Heart right ventricle (tissue), 16 donors: ENCODE measurements at regions not wholly inside any gene's neighbourhood (a gene's known extent, or its start where the extent isn't known, plus 50 kb on each side); places are given as distances from the start of the nearest gene placed in this dataset.

ENCODE experiments used
- ATAC-seq, 8 donors: fragments of 200-7000 bp; cut with Tn5 transposase; one replicate each; pipeline ENCODE4 v1.9.1; 2020; ENCODE audit warnings: mild to moderate bottlenecking in 8 of 8, moderate library complexity in 8 of 8, moderate number of reproducible peaks in 1 of 8
- DNase-seq, 2 donors: peaks; one replicate each; pipeline ENCODE4 v3.0.0-alpha.2; 2020
- H3K27ac ChIP-seq, 10 donors: fragments of 200-600 bp; sonication (generic) in 2 of 10; one replicate each; pipeline versions ENCODE4 v1.5.0 to v1.8.0; 2020 to 2022; ENCODE audit warnings: mild to moderate bottlenecking in 3 of 10
- H3K27me3 ChIP-seq, 7 donors: fragments of 200-600 bp; one replicate each; pipeline ENCODE4 v1.8.0; 2021 to 2022; ENCODE audit warnings: mild to moderate bottlenecking in 2 of 7
- H3K36me3 ChIP-seq, 9 donors: fragments of 200-600 bp; sonication (generic) in 1 of 9; one replicate each; pipeline versions ENCODE4 v1.5.0 to v1.8.0; 2020 to 2022; ENCODE audit warnings: mild to moderate bottlenecking in 2 of 9
- H3K4me1 ChIP-seq, 9 donors: fragments of 200-600 bp; sonication (generic) in 1 of 9; one replicate each; pipeline versions ENCODE4 v1.5.0 to v1.8.0; 2020 to 2022; ENCODE audit warnings: mild to moderate bottlenecking in 4 of 9
- H3K4me3 ChIP-seq, 10 donors: fragments of 200-600 bp; sonication (generic) in 2 of 10; one replicate each; pipeline versions ENCODE4 v1.5.0 to v1.8.0; 2020 to 2022; ENCODE audit warnings: mild to moderate bottlenecking in 7 of 10, moderate library complexity in 2 of 10
- H3K9me3 ChIP-seq, 11 donors: fragments of 200-600 bp in 10 of 11; sonication (generic) in 2 of 11; one replicate each; pipeline versions ENCODE4 v1.5.0 to v1.8.0; 2013 to 2022; ENCODE audit warnings: mild to moderate bottlenecking in 2 of 11, control low read depth in 1 of 11, moderate library complexity in 1 of 11
- WGBS, 2 donors: extraction: QIAGEN DNeasy Blood & Tissue Kit; methylation state at CpG; one replicate each; pipeline ENCODE4 v1.1.7; 2013; ENCODE audit warnings: inconsistent platforms in 1 of 2; 5-methylcytosine and 5-hydroxymethylcytosine counted together
- intact Hi-C, 10 donors: fragments of 100-400 bp; cut with DNase I; formaldehyde crosslinking; loops; one replicate each; pipeline versions ENCODE4 v1.11.1 to v1.14.2; 2022
- TF ChIP-seq, protein P1 (sequence below), 9 donors: fragments of 200-600 bp; sonication (generic) in 2 of 9; IDR thresholded peaks; one replicate each; pipeline versions ENCODE4 v1.5.0 to v1.8.0; 2021 to 2022; ENCODE audit warnings: antibody characterized with exemption in 9 of 9, mild to moderate bottlenecking in 5 of 9, moderate library complexity in 1 of 9
- donor health status: Arrhythmogenic right ventricular cardiomyopathy.
- donor health status: ischemic (EF 13 %, LVEDD 7.1; RV severe dilation, severe dysfunction).
- donor health status: healthy with polysubstance abuse.
- donor health status: DM: no; HTN: yes; CAD: no.
- donor health status: DM: no; HTN: no; CAD: no.
- donor health status: ischemic (EF 25% LVEDD 6.9; RV normal size, moderate dysfunction).
- donor health status: ischemic (EF 25% LVEDD 5.7; RV mildly dilated, moderate dysfunction).
- donor health status: healthy.
- donor health status: DM: yes; HTN: yes; CAD: no.
- donor health status: Ischemic cardiomyopathy.
- donor health status: ischemic (EF 35%, LVEDD 5.7; RV mildly dilated, moderate dysfunction).
- donor health status: nonischemic (EF 11% LVEDD 7.7; RV severe dilation, severe dysfunction).
- donor health status: DM: yes; HTN: yes; CAD: no.
- donor health status: PGD.
- donor health status: ischemic (EF 29% LVEDD 5.4; RV normal size, mild dysfunction).
- donor health status: nonischemic (EF 23%, LVEDD 6.1; RV moderate dilation, normal function).

GRCh38 chr6:104428184-104428583 is 431.5 kb downstream of the HACE1 start:
- Histone ChIP-seq H3K36me3 (no peaks in the 10 kb centered on the region), H3K4me1 (no peaks in the 10 kb centered on the region), H3K9me3 (peaks cover 0 to 14% (median 0%) of the 10 kb centered on the region in 11 donors), H3K4me3 (no peak overlapping the region), H3K27ac (no peak overlapping the region), H3K27me3 (no peaks in the 10 kb centered on the region)
- TF ChIP-seq, protein P1, sequence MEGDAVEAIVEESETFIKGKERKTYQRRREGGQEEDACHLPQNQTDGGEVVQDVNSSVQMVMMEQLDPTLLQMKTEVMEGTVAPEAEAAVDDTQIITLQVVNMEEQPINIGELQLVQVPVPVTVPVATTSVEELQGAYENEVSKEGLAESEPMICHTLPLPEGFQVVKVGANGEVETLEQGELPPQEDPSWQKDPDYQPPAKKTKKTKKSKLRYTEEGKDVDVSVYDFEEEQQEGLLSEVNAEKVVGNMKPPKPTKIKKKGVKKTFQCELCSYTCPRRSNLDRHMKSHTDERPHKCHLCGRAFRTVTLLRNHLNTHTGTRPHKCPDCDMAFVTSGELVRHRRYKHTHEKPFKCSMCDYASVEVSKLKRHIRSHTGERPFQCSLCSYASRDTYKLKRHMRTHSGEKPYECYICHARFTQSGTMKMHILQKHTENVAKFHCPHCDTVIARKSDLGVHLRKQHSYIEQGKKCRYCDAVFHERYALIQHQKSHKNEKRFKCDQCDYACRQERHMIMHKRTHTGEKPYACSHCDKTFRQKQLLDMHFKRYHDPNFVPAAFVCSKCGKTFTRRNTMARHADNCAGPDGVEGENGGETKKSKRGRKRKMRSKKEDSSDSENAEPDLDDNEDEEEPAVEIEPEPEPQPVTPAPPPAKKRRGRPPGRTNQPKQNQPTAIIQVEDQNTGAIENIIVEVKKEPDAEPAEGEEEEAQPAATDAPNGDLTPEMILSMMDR (IDR thresholded peaks at IDR 0.05), result no peak
- no peak for DNase-seq
- intact Hi-C loops, result no loop called here
- 52 to 53% methylated on average over 1 of the region's 1 CpG for WGBS, 2 donors
- no peak for ATAC-seq

DNA sequence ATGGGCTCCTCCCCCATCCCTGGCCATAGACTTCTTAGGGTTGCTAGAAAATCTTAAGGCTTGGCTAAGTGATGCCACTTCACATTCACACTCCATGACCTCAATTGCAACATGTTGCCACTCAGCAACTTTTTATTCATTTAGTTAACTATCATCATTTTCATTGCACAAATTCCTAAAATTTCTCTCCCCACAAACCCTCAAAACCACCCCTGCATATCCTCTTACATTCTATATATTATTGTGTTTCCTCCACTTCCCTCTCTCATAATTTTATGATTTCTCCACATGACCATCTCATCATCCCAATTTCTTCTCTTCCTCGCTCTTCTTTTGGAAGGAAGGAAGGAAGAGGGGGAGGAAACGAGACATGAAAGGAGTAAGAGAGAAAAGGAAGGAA is 436.0 kb downstream of the HACE1 start:
- ATAC-seq (no peak), DNase-seq (no peak)
- no peaks in the 10 kb centered on the region for H3K36me3 ChIP-seq
- peaks cover 0 to 15% (median 0%) of the 10 kb centered on the region in 11 donors for H3K9me3 ChIP-seq
- 78 to 83% methylated on average over 2 of the region's 2 CpGs for WGBS, 2 donors
- no peak overlapping the region for H3K4me3 ChIP-seq
- TF ChIP-seq, protein P1 (IDR thresholded peaks at IDR 0.05), result no peak
- H3K4me1 ChIP-seq, result no peaks in the 10 kb centered on the region
- H3K27ac ChIP-seq, result no peak overlapping the region
- H3K27me3 ChIP-seq, result no peaks in the 10 kb centered on the region
- intact Hi-C loops, result no loop called here

- WGBS, 2 donors, result 61 to 64% methylated on average over 4 of the region's 4 CpGs
- intact Hi-C loops, result no loop called here
- no peak for ATAC-seq
Observed at GRCh38 chr6:104421650-104422049, 438.1 kb downstream of the HACE1 start.

GRCh38 chr6:104418839-104419238 is 440.9 kb downstream of the HACE1 start:
- TF ChIP-seq, protein P1 (IDR thresholded peaks at IDR 0.05), result no peak
- no peaks in the 10 kb centered on the region for H3K27me3 ChIP-seq
- H3K4me3 ChIP-seq, result no peak overlapping the region
- peaks cover 0 to 7% (median 0%) of the 10 kb centered on the region in 11 donors for H3K9me3 ChIP-seq
- DNase-seq, result no peak
- no peak overlapping the region for H3K27ac ChIP-seq
- no peak for ATAC-seq
- no peaks in the 10 kb centered on the region for H3K36me3 ChIP-seq
- no peaks in the 10 kb centered on the region for H3K4me1 ChIP-seq
- 88 to 92% methylated on average over 3 of the region's 3 CpGs for WGBS, 2 donors
- intact Hi-C loops, result no loop called here

More at GRCh38 chr6:104421650-104422049, 438.1 kb downstream of the HACE1 start:
- Histone ChIP-seq H3K36me3 (no peaks in the 10 kb centered on the region), H3K4me1 (no peaks in the 10 kb centered on the region), H3K4me3 (no peak overlapping the region), H3K27ac (no peak overlapping the region), H3K27me3 (no peaks in the 10 kb centered on the region), H3K9me3 (peaks cover 0 to 8% (median 0%) of the 10 kb centered on the region in 11 donors)
- no peak for DNase-seq
- TF ChIP-seq, protein P1 (IDR thresholded peaks at IDR 0.05), result no peak
